ENCODE measurements at regions not wholly inside any gene's neighbourhood (a gene's known extent, or its start where the extent isn't known, plus 50 kb on each side); places are given as distances from the start of the nearest gene placed in this dataset.
"Not testable (repeated sequence)": the region's sequence is repeated elsewhere in the genome, so short reads cannot be mapped to it uniquely, and the experiment has no call there.

GRCh38 chr4:42824278-42824977 is 68.1 kb upstream of the GRXCR1 start:
- no peak for DNase-seq
- in situ Hi-C loops (cut with MboI; ENCODE audit: low pct_unique_long_range_greater_than_20kb, low sequenced_read_pairs) = no loop called here

DNA sequence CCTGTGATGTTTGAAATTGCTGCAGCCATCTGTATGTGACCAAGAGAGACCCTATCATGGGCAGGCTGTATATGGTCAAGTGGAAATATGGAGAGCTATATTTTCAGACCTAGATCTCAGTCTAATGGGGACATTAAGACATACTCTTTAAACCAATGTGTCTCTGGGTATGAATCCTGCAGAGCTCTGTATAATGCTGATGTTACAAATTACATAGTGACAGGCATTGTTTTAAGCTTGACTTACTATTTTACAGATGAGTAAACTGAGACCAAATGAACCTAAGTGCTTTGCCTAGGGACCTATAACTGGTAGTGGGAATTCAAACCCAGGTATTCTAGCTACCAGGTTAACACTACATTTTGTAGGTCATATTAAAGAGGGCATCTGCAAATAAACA is 71.3 kb upstream of the GRXCR1 start:
- in situ Hi-C loops (cut with MboI; ENCODE audit: low pct_unique_long_range_greater_than_20kb, low sequenced_read_pairs) = no loop called here
- no peak for DNase-seq

- in situ Hi-C loops (cut with MboI; ENCODE audit: low pct_unique_long_range_greater_than_20kb, low sequenced_read_pairs) = no loop called here
- no peak for DNase-seq
These were observed 72.5 kb upstream of the GRXCR1 start for GRCh38 chr4:42819863-42820514.

DNA sequence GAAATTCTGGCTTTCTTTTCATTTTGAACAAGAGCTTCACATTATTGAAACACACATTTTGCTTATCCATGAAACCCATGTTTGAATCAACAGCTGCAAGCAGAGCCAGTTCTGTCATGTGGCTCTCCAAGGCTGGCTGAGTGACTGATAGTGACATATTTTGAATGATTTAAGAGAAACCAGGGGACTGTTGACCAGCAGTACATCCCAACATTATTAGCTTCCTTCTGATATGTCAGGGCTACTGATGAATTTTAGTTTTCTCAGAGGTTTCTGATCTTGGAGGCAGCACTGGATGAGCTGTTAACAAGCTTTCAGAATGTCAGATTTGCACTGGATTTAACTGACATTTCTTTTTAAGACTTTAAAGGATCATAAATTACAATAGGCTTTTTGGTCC is 74.6 kb upstream of the GRXCR1 start:
- in situ Hi-C loops (cut with MboI; ENCODE audit: low pct_unique_long_range_greater_than_20kb, low sequenced_read_pairs) = no loop called here
- no peak for DNase-seq

- DNase-seq = peak; percentile 60
- in situ Hi-C loops (cut with MboI; ENCODE audit: low pct_unique_long_range_greater_than_20kb, low sequenced_read_pairs) = no loop called here
These were observed 75.6 kb upstream of the GRXCR1 start for GRCh38 chr4:42816880-42817400.

GRCh38 chr4:42816189-42816879 is 76.2 kb upstream of the GRXCR1 start:
- in situ Hi-C loops (cut with MboI; ENCODE audit: low pct_unique_long_range_greater_than_20kb, low sequenced_read_pairs) = no loop called here
- DNase-seq = peak; percentile 76

DNA sequence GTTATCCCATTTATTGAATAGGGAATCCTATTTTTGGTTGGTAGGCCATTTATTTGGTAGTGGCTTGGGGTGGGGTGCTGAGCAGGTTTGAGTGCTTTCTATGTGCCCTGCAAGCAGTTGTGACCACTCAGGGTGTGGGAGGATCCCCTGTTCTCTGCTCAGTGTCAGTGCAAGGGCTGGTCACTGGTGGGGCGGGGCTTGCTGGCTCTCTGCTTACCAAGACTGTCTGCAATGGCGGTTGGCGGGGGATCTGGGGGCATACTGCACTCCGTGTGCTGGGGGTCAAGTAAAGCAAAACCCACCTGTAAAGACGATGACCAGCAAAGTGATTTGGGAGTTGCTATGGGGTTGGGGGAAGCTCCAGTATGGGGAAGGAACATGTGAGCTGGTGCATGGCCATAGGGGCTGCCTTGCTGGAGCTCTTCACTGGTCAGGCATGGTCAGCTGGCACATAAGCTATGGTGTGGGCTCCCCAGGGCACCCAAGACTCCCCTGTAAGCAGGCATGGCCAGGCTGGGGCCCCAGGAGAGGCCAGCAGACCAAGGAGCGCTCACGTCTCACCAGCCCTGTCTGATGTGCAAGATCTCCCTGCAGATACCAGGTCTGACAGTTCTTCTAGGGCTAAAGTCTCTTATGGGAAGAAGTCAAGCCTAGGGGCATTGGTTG is 83.0 kb upstream of the GRXCR1 start:
- in situ Hi-C loops (cut with MboI; ENCODE audit: low pct_unique_long_range_greater_than_20kb, low sequenced_read_pairs) = no loop called here

DNA sequence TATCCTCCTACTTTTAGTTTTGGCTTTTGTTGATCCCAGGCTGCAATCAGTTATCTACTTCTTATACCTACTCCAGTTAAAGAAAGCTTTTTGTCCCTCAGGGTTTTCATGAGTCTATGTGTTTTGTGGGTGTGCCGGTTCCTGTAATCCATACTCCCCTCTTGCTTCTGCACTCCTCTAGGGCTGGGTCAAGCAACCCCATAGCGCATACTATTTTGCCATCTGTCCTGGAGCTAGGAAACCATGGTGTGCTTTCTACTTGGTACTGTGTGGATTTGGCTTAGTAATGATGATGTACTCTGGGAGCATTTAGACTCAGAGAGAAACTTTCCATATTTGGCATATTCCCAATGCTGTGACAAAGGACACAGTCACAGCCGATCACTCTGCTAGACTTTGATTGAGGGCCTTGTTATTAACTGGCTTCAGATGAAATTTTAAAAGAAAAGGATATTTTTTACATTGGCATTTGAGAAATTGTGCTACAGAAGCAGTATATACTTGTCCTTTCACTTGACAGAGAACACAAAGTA is 86.1 kb upstream of the GRXCR1 start:
- in situ Hi-C loops (cut with MboI; ENCODE audit: low pct_unique_long_range_greater_than_20kb, low sequenced_read_pairs) = no loop called here
- DNase-seq = no peak

More for the DNA sequence above, 83.0 kb upstream of the GRXCR1 start:
- DNase-seq = no peak

GRCh38 chr4:42789041-42789567 is 103.4 kb upstream of the GRXCR1 start:
- no peak for DNase-seq
- in situ Hi-C loops (cut with MboI; ENCODE audit: low pct_unique_long_range_greater_than_20kb, low sequenced_read_pairs) = no loop called here

DNA sequence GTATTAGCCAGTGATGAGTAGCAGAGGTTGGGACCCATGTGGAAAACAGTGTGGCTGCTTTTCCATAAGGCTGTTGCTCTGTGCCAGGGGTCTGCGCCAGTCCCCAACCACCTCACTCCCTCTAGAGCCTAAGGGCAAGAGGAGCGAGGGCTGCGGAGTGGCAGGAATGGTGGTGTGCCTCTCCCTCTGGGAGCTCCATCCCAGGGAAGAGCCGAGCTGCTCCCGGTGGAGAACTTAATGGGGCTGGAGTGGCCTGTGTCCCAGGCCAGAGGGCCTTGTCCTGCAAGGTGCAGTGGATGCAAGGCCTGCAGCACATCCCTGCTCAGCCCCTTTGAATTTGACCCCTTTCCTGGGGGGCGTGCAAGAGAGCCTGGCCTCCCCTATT is 105.4 kb upstream of the GRXCR1 start:
- no peak for DNase-seq
- in situ Hi-C loops (cut with MboI; ENCODE audit: low pct_unique_long_range_greater_than_20kb, low sequenced_read_pairs) = no loop called here

- no peak for DNase-seq
- in situ Hi-C loops (cut with MboI; ENCODE audit: low pct_unique_long_range_greater_than_20kb, low sequenced_read_pairs) = no loop called here
These were observed 106.0 kb upstream of the GRXCR1 start for GRCh38 chr4:42786350-42787078.

DNA sequence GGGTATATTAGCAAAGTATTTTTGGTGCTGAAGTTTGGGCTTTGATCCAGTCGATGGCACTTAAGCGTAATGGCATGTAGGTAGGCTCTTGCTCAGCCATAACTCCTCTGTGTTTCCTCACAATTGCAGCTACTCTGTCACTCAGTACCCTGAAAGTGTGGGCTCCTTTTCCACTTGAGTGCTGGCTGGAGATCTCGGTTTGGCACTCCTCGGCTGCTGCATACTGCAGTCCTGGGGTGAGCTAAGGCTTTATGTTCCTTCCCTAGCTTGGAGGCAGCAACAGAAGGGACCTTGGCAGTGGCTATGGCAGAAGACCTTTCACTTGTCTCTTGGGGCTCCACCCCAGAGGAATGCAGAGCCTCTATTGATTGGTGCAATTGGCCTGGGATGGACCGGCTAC is 106.7 kb upstream of the GRXCR1 start:
- in situ Hi-C loops (cut with MboI; ENCODE audit: low pct_unique_long_range_greater_than_20kb, low sequenced_read_pairs) = no loop called here
- DNase-seq = no peak

- in situ Hi-C loops (cut with MboI; ENCODE audit: low pct_unique_long_range_greater_than_20kb, low sequenced_read_pairs) = no loop called here
- DNase-seq = no peak
These were observed 111.2 kb upstream of the GRXCR1 start for GRCh38 chr4:42781315-42781714.

DNA sequence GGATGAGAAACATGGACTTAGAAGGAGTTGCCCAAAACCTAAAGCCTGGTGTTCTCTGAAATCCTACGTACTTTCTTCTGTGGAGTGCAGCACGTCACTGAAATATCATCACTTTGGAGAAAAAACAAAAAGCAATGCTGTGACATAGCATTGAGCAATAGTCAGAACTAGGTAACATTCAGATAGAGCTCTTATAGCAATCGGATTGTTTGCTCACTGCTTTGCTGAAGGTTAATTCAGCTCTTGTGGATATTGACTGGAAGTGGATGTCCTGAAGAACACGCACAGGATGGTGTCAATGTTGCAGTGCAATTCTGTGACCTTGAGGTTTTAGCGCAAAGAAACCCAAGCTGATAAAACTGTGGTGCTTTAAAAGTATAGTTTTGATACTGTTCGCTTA is 114.2 kb upstream of the GRXCR1 start:
- in situ Hi-C loops (cut with MboI; ENCODE audit: low pct_unique_long_range_greater_than_20kb, low sequenced_read_pairs) = no loop called here
- DNase-seq = no peak

DNA sequence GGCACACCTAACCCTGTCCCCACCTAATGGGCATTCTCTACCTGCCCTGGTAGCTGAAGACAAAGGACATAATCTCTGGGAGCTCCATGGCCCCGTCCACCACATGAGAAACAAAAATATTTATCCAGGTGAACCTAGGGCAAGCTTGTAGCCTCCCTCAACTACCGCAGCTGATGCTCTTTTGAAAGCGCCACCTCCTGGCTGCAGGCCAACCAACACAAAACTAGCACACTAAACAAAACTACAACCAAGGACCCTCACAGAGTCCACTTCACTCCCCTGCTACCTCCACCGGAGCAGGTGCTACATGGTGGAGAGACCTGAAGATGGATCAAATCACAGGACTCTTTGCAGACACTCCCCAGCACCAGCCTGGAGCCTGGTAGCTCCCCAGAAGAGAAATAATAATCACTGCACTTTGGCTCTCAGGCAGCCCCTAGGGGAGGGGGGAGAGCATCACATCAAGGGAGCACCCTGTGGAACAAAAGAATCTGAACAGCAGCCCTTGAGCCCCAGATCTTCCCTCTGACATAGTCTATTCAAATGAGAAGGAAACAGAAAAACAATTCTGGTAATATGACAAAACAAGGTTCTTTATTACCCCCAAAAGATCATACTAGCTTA is 111.3 kb upstream of the ATP8A1 start:
- in situ Hi-C loops (cut with MboI; ENCODE audit: low pct_unique_long_range_greater_than_20kb, low sequenced_read_pairs) = no loop called here
- no peak for DNase-seq

DNA sequence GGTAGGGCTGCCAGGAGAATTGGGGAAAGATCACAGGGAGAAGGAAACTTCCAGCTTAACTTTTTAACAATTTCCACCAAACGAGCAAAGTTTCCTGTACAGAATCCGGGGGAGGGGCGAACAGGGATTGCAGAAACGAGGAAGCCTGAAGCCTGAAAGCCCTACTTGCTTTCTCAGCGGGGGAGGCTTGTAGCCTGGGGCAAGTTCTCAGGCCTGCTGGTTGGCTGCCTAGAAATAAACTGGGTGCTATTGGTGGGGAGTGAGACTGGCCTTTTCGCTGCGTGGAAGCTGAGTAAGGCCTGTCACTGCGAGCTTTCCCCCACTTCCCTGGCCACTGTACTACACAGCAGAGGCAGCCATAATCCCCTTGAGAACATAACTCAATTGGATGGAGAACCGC is 110.8 kb upstream of the ATP8A1 start:
- no peak for DNase-seq
- in situ Hi-C loops (cut with MboI; ENCODE audit: low pct_unique_long_range_greater_than_20kb, low sequenced_read_pairs) = no loop called here

- DNase-seq = no peak
- in situ Hi-C loops (cut with MboI; ENCODE audit: low pct_unique_long_range_greater_than_20kb, low sequenced_read_pairs) = no loop called here
These were observed 104.9 kb upstream of the ATP8A1 start for GRCh38 chr4:42761804-42762203.

GRCh38 chr4:42754965-42755364 is 98.1 kb upstream of the ATP8A1 start:
- DNase-seq; in situ Hi-C loops (cut with MboI; ENCODE audit: low pct_unique_long_range_greater_than_20kb, low sequenced_read_pairs): not testable (repeated sequence)
